CD4-positive, alpha-beta T cell treated with Interleukin-10 for 1 hour (primary cell): ENCODE measurements at regions not wholly inside any gene's neighbourhood (a gene's known extent, or its start where the extent isn't known, plus 50 kb on each side); places are given as distances from the start of the nearest gene placed in this dataset.

Experiments
- DNase-seq: peaks from one replicate; pipeline ENCODE4 v3.0.0-alpha.2; 2020

DNA sequence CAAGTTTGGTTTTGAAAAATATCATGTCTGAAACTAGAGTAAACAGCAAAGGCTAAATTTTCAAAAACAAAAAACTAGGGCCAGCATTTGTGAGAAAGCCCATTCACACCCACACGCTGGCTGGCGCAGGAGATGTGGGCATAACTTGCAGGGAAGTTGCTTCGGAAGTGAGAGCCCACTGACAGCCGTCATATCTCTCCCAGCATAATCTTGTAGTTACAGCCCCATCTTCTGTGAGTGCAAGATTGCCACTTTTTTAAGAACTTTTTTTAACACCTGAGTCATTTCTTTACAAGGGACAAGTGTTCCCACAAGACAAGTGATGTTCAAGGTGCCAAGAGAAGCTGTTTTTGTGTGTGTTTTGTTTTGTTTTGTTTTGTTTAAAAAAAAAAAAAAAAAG is 212.5 kb upstream of the CNR1 start:
- DNase-seq: no peak

DNA sequence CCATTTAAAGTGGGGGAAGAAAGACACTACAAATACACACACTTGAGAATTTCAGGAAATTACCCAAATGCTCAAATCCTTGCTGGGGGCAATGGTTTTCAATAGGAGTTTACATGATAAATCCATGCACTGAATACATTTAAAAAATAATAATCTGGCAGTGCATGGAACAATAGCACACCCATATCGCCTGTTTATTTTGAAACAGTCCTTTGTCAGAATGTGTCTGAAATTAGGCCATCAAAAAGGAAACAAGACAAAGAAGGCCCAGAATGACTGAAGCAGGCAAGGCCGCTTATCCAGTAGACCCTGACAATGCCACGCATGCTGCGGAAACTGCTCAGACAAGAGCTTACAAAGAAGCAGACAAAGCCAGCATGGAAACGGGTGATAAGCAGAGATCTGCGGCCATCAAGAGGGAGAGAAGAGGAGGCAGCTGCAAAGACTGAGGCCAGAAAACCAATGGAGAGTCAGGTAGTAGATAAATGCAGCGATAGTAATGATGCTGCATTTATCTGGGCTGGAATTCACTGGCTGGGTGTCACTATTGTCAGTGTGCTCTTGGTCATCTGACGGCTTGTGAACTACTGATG is 211.9 kb upstream of the CNR1 start:
- DNase-seq: no peak

- DNase-seq: no peak
Observed at GRCh38 chr6:88376768-88377387, 210.7 kb upstream of the CNR1 start.

DNA sequence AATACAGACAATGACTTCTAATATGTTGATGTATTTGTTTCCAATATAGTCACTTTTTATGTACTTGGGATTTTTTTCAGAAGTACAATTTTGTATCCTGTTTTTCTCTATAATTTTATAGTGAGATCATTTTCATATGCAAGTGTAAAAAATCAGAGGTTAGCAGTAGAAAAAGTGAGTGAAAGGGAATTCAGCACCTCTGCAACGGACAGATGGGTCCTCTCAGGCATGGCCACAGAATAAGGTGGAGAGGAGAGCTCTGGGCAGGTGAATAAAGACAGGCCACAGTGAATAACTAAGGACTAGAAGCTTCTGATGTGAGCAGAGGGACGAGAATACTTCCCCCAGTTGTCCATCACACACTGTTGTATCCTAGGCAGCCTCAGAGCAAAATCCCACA is 210.1 kb upstream of the CNR1 start:
- no peak for DNase-seq

GRCh38 chr6:88374553-88374952 is 208.4 kb upstream of the CNR1 start:
- DNase-seq: no peak

DNA sequence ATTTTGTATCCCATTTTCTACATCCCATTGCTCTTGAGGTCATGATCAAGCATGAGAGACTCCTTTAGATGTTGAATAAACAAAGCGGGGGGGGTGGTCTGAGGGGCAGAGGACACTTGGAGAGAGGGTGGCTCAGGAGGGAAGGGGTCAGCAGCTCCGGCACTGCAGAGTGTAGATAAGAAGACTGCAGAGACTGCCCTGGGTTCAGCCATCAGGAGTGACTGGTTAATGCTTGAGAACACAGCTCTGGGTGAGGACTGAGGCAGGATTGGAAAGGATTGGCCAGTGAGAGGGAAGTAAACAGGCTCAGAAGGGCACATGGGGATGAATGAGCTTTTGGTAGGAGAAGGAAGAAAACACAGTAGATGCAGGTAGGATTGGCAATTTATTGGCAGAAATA is 205.3 kb upstream of the CNR1 start:
- DNase-seq: no peak

DNA sequence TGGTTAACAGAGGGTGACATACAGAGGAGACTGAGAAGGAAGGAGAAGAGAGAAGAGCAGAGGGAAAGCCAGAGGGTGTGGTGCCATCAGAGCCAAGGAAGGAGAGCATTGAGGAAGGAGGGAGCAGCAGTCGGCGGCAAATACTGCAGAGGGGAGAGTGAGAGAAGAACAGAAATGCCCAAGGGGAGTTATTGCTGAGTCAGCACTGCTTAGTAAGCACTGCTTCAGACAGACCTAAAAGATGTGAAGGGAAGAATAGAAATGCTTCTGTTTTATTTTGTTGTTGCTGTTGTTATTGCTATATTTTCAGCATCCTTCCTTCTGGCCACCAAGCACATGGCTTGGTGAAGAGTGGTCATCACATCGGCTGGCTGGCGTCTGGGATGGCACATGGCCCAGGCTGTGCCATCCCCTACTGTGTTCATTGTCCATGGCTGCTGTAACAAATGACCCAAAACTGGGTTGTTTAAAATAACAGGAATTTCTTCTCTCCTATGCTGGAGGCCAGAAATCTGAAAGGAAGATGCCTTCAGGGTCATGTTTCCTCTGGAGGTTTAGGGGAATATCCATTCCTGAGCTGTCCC is 204.1 kb upstream of the CNR1 start:
- DNase-seq: no peak

DNA sequence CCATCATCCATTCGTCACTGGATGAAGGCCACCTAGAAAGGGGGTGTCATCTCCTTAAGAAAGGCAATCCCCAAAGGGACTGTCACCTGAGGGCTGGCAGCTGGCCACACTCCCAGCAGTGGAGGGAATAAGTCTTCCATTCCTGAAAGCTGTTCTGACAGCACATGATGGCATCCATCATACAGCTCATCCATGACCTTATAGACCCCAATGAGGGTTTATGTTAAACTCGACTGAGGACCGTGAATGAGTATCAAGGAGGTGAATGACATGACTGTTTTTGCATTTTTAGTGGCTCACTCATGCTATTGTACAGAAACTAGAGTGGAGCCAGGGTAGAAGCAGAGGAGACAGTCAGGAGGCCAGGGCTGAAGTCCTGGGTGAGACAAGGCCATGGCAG is 203.1 kb upstream of the CNR1 start:
- DNase-seq: no peak

DNA sequence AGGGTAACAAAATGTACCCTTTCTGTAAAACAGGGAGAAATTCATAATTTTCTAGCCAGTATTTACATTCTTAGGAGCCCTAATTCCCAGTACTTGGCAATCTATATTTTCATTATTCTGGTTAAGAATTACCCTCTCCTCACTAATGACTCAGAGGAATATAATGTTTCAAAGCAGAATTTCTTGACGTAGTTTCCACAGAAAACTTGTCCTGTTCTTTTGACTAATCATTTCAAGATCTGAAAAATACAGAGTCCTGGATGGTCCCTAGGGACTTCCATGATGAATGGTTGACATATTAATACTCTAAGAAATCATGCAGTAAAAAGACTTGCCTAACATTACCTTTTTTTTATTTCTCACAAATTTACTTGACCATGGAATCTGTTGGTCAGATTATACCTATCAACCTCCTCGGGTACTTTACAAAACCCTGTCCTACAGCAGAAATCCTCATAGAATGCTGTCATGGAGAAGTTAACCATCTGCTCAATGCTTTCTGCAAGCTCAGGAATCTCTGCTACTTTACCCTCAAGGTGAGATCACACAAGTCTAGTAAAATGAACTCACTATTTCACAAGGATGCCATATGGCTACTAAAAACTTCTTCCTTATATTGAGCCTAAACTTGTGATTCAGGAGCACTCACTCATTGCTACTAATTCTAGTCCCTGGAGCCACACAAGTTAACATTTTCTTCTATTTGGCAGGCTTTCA is 202.1 kb upstream of the CNR1 start:
- no peak for DNase-seq

DNA sequence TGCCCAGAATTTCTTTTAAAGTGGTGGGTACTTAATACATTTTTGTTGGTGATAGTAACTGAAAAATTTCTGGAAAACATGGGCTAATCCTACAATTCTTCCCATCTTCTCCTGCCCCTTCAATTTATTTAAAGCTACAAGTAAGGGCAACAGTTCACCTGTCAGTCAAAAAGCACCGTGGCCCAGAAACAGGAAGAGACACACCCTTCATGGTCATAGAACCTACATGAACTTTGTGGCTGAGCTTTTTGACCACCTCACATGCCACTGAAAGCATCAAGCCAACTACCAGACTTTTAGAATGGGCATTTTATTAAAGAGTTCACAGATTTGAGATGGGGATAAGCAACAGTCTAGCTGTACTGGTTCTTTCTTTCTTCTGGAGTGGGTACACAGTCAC is 201.1 kb upstream of the CNR1 start:
- no peak for DNase-seq

DNA sequence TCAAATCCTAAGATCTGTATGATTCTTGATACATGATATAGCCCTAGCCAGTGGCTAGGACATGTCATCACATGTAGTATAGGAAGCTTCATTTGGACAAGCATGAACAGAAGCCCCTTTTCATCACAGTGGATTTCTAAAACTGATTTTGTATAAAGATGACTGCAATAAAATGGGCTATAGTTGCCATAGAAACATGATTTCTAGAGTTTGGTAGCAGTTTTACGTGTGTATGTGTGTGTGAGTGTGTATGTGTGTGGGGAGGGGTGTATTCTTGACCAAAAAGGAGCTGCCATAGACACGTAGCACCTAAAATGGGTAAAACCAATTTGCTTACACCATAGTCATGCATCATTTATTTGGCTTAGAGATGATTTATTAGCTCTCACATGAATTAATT is 200.5 kb upstream of the CNR1 start:
- DNase-seq: no peak

DNA sequence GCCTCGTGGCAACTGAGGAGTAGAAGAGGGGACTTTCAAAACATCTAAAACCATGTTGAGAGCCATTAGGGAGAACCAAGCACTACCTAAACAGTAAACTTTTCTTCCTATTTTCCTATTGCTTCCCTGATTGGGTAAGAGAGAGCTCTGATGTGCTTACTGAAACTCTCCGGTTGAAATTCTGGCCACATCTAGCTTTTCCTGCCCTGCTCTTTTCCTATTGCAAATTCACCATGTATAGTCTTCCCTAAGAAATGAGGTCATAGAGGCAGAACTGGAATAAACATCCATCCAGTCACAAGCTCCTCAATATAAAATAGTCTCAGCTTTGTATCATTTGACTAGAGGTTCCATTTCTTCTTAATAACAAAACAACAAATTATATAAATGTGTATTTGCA is 199.5 kb upstream of the CNR1 start:
- DNase-seq: no peak

DNA sequence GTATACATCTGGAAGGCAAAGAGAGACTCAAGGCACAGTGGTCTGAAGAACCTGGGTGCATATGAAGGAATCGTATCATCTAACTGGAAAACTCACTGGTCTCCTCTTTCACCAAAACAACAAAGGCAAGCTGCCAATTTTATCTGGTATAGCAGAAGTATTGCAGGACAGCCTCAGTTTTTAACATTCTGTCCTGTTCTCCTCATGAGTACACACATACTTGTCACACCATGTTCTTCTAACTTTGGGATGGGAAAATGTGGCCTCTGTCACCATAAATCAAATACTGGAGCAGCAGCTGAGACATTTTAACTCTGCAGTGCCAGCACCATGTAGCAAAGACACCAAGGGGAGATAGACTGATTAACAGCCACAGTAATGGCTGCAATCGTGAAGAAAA is 199.1 kb upstream of the CNR1 start:
- no peak for DNase-seq

DNA sequence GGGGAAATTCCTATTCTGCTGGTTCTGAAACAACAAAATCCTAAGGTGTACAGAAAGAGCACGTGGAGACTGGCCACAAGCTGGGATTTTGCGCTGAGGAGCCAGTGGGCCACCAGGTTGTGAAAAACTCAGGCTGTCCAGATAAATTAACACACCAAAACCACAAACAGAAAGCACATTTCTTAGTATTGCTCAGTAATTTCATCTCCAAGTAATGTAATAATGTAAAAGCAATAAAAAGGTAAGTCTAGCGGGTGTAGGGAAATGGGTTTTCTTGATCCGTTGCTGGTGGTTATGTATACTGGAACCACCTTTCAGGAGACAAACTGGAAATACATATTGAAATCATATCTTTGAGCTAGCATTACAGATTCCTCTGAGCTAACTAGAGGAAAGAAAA is 195.6 kb upstream of the CNR1 start:
- no peak for DNase-seq

- DNase-seq: no peak
Observed at GRCh38 chr6:88361298-88361697, 195.2 kb upstream of the CNR1 start.

GRCh38 chr6:88360203-88360797 is 194.2 kb upstream of the CNR1 start:
- DNase-seq: no peak

GRCh38 chr6:88359530-88360202 is 193.5 kb upstream of the CNR1 start:
- no peak for DNase-seq

DNA sequence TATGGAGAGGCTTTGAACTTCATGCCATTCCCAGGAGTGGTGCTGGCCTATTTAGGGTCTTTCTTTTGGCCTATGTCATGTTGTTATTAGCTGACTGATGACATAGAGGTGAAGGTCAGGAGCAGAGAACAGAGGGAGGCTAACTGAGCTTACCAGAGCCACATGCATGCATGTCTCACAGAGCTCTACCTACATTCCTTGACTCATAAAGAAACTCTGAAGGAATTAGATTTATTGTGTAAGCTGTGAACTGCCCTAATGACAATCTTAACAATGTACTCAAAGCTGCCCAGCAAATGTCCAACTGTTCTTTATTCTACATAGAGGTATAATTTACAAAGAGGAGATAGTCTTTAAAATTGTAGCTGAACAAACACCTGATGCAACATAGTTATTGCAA is 192.7 kb upstream of the CNR1 start:
- no peak for DNase-seq

- DNase-seq: no peak
Observed at GRCh38 chr6:88349511-88349910, 183.4 kb upstream of the CNR1 start.

GRCh38 chr6:88342336-88342735 is 176.2 kb upstream of the CNR1 start:
- no peak for DNase-seq

DNA sequence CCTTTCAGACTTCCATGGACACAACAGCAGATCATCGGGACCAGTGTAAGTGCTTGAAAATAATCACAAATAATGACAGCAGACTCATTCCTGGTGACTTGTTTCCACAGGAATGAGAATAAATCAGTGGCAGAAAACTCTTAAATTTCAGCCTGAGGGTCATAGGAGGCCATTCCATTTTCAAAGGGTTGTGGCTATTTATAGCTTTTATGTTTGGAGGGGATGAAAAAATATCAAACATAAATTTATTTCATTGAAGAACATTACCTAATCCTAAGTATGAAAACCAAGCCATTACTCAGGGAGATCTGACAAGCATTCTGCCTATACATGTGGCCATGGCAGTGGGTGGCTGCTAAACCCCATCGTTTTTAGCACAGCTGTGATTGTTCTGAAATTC is 173.6 kb upstream of the CNR1 start:
- no peak for DNase-seq

- DNase-seq: no peak
Observed at GRCh38 chr6:88321306-88321705, 155.2 kb upstream of the CNR1 start.

DNA sequence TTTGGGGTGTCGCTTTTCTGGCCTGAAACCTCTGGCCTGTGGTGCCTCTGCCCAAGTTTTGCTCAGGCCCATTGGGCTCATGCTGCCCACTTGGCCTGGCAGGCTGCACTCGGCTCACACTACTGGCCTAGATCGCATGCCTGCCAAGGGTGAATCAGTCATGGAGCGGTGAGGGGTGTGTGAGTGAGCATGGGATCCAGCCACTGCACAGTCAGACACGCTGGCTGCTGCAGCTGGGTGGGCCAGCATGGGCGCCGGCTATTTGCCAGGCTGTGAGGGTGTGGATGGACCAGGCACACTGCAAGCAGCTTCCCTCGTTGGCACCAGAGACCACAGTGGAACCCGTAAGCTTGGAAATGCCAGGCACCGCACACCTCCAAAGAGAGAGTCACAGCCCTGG is 145.4 kb upstream of the CNR1 start:
- no peak for DNase-seq
